ENCODE measurements at regions not wholly inside any gene's neighbourhood (a gene's known extent, or its start where the extent isn't known, plus 50 kb on each side); places are given as distances from the start of the nearest gene placed in this dataset.

DNA sequence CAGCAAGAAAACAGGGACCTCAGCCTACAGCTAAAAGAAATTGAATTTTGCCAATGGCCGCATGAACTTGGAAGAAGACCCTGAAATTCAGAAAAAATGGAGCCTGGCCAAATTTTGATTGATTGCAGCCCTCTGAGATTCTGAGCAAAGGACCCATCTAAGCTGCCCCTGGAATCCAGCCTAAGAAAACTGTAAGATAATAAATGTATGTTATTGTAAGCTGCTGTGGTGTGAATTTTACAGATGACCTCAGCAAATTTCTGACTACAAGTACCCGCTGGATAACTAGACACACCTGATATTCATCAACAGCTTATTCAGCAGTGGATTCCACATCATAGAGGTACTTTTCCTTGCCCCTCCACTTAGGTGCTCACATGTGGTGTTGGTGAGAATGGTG, 119.5 kb upstream of the EPHA5 start:
- no peak for ATAC-seq
- Mint-ChIP-seq H3K4me1 (ENCODE audit: low read depth) (no peaks in the 10 kb centered on the region), H3K27me3 (no peaks in the 10 kb centered on the region), H3K4me3 (no peak overlapping the region), H3K36me3 (ENCODE audit: low read depth) (no peaks in the 10 kb centered on the region), H3K9me3 (no peaks in the 10 kb centered on the region), H3K27ac (no peak overlapping the region)
- ChIA-PET CTCF (no interaction called here), POLR2A (no interaction called here)
- DNase-seq, result no peak
- TF ChIP-seq, protein P1, sequence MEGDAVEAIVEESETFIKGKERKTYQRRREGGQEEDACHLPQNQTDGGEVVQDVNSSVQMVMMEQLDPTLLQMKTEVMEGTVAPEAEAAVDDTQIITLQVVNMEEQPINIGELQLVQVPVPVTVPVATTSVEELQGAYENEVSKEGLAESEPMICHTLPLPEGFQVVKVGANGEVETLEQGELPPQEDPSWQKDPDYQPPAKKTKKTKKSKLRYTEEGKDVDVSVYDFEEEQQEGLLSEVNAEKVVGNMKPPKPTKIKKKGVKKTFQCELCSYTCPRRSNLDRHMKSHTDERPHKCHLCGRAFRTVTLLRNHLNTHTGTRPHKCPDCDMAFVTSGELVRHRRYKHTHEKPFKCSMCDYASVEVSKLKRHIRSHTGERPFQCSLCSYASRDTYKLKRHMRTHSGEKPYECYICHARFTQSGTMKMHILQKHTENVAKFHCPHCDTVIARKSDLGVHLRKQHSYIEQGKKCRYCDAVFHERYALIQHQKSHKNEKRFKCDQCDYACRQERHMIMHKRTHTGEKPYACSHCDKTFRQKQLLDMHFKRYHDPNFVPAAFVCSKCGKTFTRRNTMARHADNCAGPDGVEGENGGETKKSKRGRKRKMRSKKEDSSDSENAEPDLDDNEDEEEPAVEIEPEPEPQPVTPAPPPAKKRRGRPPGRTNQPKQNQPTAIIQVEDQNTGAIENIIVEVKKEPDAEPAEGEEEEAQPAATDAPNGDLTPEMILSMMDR (IDR thresholded peaks at IDR 0.05), result no peak
- intact Hi-C loops (cut with micrococcal nuclease), result no loop called here

DNA sequence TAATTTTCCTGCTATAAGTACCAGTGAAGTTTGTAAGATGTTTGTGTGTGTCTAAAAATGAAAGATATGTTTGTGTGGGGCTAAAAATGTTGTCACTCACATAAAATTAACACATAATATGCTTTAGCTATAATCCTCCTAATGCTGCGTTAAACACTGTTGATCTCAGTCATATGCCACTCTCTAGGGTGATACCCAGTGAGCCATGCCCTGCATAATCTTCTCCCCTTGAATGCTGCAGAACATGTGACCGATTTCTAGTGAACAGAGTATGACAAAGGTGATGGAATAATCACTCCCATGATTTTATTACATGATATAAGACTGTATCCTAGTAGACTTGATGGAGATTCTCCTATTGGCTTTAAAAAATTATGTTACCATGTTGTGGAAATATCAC, 119.1 kb upstream of the EPHA5 start:
- TF ChIP-seq, protein P1 (IDR thresholded peaks at IDR 0.05), result no peak
- ChIA-PET POLR2A (no interaction called here), CTCF (no interaction called here)
- no peak overlapping the region for H3K4me3 Mint-ChIP-seq
- no peaks in the 10 kb centered on the region for H3K9me3 Mint-ChIP-seq
- no peaks in the 10 kb centered on the region for H3K27me3 Mint-ChIP-seq
- no peak for DNase-seq
- no peak overlapping the region for H3K27ac Mint-ChIP-seq
- ATAC-seq, result no peak
- H3K4me1 Mint-ChIP-seq (ENCODE audit: low read depth), result no peaks in the 10 kb centered on the region
- H3K36me3 Mint-ChIP-seq (ENCODE audit: low read depth), result no peaks in the 10 kb centered on the region
- intact Hi-C loops (cut with micrococcal nuclease), result no loop called here

DNA sequence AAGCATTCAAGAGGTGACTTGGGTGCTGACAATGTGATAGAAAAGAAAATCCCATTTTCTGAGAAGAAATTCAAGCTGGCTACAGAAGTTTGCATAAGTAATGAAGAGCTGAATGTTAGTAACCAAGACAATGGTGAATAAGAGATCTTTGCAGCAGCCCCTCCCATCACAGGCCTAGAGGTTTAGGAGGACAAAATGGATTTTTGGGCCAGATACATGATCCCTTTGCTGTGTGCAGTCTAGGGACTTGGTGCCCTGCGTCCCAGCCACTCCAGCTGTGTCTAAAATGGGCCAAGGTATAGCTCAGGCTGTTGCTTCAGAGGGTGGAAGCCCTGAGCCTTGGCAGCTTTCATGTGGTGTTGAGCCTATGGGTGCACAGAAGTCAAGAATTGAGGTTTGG, 107.0 kb upstream of the EPHA5 start:
- TF ChIP-seq, protein P1 (IDR thresholded peaks at IDR 0.05), result no peak
- DNase-seq (no peak), ATAC-seq (no peak)
- intact Hi-C loops (cut with micrococcal nuclease), result no loop called here
- peaks cover 2% of the 10 kb centered on the region for H3K36me3 Mint-ChIP-seq (ENCODE audit: low read depth)
- H3K4me3 Mint-ChIP-seq, result no peak overlapping the region
- H3K27me3 Mint-ChIP-seq, result no peaks in the 10 kb centered on the region
- no peak overlapping the region for H3K27ac Mint-ChIP-seq
- POLR2A ChIA-PET, result no interaction called here
- CTCF ChIA-PET, result no interaction called here
- no peaks in the 10 kb centered on the region for H3K4me1 Mint-ChIP-seq (ENCODE audit: low read depth)
- H3K9me3 Mint-ChIP-seq, result peaks cover 15% of the 10 kb centered on the region

DNA sequence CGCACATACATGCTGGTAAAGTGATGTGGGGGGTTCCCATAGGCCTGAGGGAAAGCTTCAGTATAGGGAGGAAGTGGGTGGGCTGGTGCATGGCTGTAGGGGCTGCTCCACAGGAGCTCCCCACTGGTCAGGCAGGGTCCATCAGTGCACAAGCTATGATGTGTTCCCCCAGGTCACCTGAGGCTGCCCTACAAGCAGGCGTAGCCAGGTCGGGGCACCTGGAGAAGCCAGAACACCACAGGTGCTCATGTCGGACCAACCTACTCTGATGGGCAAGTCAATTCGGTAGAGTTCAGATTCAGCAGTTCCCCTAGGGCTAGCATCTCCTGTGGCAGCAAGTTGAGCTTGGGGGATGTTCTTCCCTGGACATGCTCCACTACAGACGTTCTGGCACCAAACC, 103.3 kb upstream of the EPHA5 start:
- ChIA-PET POLR2A (no interaction called here), CTCF (no interaction called here)
- no peak for DNase-seq
- TF ChIP-seq, protein P1 (IDR thresholded peaks at IDR 0.05), result no peak
- Mint-ChIP-seq H3K4me1 (ENCODE audit: low read depth) (no peaks in the 10 kb centered on the region), H3K4me3 (no peak overlapping the region), H3K27ac (no peak overlapping the region), H3K9me3 (peaks cover 26% of the 10 kb centered on the region), H3K27me3 (no peaks in the 10 kb centered on the region), H3K36me3 (ENCODE audit: low read depth) (peaks cover 2% of the 10 kb centered on the region)
- no peak for ATAC-seq
- intact Hi-C loops (cut with micrococcal nuclease), result no loop called here

DNA sequence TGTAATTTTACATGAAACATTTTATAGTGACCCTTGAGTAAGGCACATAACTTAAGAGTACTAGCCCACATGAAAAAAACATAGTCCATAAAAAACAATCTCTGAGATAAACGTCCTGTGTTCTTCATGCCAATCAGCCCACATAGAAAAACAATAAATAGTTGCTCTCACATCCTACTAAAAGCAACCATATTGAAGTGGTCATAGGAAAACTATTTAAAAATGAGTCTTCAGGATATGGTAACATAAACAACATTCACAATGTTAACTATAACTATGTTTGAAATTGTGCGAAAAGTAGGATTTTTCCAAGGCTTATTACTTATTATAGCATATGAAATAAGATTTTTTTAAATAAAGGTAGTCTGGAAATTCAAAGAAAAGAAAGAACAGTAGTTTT, 77.1 kb upstream of the EPHA5 start:
- CTCF ChIA-PET, result no interaction called here
- Mint-ChIP-seq H3K9me3 (no peaks in the 10 kb centered on the region), H3K4me3 (no peak overlapping the region), H3K4me1 (ENCODE audit: low read depth) (no peaks in the 10 kb centered on the region), H3K27ac (no peak overlapping the region), H3K27me3 (no peaks in the 10 kb centered on the region), H3K36me3 (ENCODE audit: low read depth) (no peaks in the 10 kb centered on the region)
- intact Hi-C loops (cut with micrococcal nuclease), result no loop called here
- DNase-seq, result no peak
- POLR2A ChIA-PET, result no interaction called here
- TF ChIP-seq, protein P1 (IDR thresholded peaks at IDR 0.05), result no peak
- ATAC-seq, result no peak

Measured in activated CD8-positive, alpha-beta T cell treated with anti-CD3 and anti-CD28 coated beads for 36 hours (primary cell).